ENCODE measurements at regions not wholly inside any gene's neighbourhood (a gene's known extent, or its start where the extent isn't known, plus 50 kb on each side); places are given as distances from the start of the nearest gene placed in this dataset.
"Not testable (repeated sequence)": the region's sequence is repeated elsewhere in the genome, so short reads cannot be mapped to it uniquely, and the experiment has no call there.

GRCh38 chr4:69344786-69345185 is 64.5 kb downstream of the UGT2B28 start:
- not testable (repeated sequence) for ATAC-seq, H3K4me3 Mint-ChIP-seq, H3K4me1 Mint-ChIP-seq, H3K27ac Mint-ChIP-seq, DNase-seq, H3K27me3 Mint-ChIP-seq, H3K9me3 Mint-ChIP-seq

- not testable (repeated sequence) for ATAC-seq, H3K4me3 Mint-ChIP-seq, H3K27me3 Mint-ChIP-seq, DNase-seq, H3K27ac Mint-ChIP-seq, H3K4me1 Mint-ChIP-seq, H3K9me3 Mint-ChIP-seq
Observed at GRCh38 chr4:69348746-69349145, 68.5 kb downstream of the UGT2B28 start.

GRCh38 chr4:69360271-69360670 is 80.0 kb downstream of the UGT2B28 start:
- Mint-ChIP-seq H3K27me3 (no peaks in the 10 kb centered on the region), H3K9me3 (peaks cover 0 to 9% of the 10 kb centered on the region in 2 donors), H3K27ac (no peak overlapping the region), H3K4me3 (no peak overlapping the region), H3K4me1 (no peaks in the 10 kb centered on the region)
- no peak for ATAC-seq
- DNase-seq: no peak

- not testable (repeated sequence) for ATAC-seq, H3K4me3 Mint-ChIP-seq, H3K9me3 Mint-ChIP-seq, DNase-seq, H3K27ac Mint-ChIP-seq, H3K4me1 Mint-ChIP-seq, H3K27me3 Mint-ChIP-seq
Observed at GRCh38 chr4:69360768-69361167, 80.5 kb downstream of the UGT2B28 start.

GRCh38 chr4:69362351-69362750 is 82.1 kb downstream of the UGT2B28 start:
- no peak for DNase-seq
- H3K9me3 Mint-ChIP-seq: peaks cover 4 to 9% of the 10 kb centered on the region in 2 donors
- H3K4me3 Mint-ChIP-seq: no peak overlapping the region
- no peak overlapping the region for H3K27ac Mint-ChIP-seq
- H3K27me3 Mint-ChIP-seq: no peaks in the 10 kb centered on the region
- H3K4me1 Mint-ChIP-seq: no peaks in the 10 kb centered on the region
- ATAC-seq: no peak

- not testable (repeated sequence) for ATAC-seq, H3K9me3 Mint-ChIP-seq, DNase-seq, H3K4me1 Mint-ChIP-seq, H3K27me3 Mint-ChIP-seq, H3K4me3 Mint-ChIP-seq, H3K27ac Mint-ChIP-seq
Observed at GRCh38 chr4:69367664-69368063, 87.4 kb downstream of the UGT2B28 start.

GRCh38 chr4:69376450-69376849 is 96.2 kb downstream of the UGT2B28 start:
- no peaks in the 10 kb centered on the region for H3K4me1 Mint-ChIP-seq
- no peak overlapping the region for H3K4me3 Mint-ChIP-seq

GRCh38 chr4:69377562-69377961 is 97.3 kb downstream of the UGT2B28 start:
- no peak for ATAC-seq
- H3K4me3 Mint-ChIP-seq: no peak overlapping the region
- no peaks in the 10 kb centered on the region for H3K4me1 Mint-ChIP-seq
- DNase-seq: no peak
- no peaks in the 10 kb centered on the region for H3K27me3 Mint-ChIP-seq
- H3K9me3 Mint-ChIP-seq: peaks cover 0 to 13% of the 10 kb centered on the region in 2 donors
- H3K27ac Mint-ChIP-seq: no peak overlapping the region

More at GRCh38 chr4:69376450-69376849, 96.2 kb downstream of the UGT2B28 start:
- ATAC-seq (no peak), DNase-seq (no peak)
- H3K27me3 Mint-ChIP-seq: no peaks in the 10 kb centered on the region
- peaks cover 0 to 7% of the 10 kb centered on the region in 2 donors for H3K9me3 Mint-ChIP-seq
- no peak overlapping the region for H3K27ac Mint-ChIP-seq

- Mint-ChIP-seq H3K4me3 (no peak overlapping the region), H3K27me3 (no peaks in the 10 kb centered on the region), H3K4me1 (no peaks in the 10 kb centered on the region), H3K9me3 (peaks cover 0 to 7% of the 10 kb centered on the region in 2 donors), H3K27ac (no peak overlapping the region)
- DNase-seq (no peak), ATAC-seq (no peak)
Observed at GRCh38 chr4:69383281-69383680, 103.0 kb downstream of the UGT2B28 start.

GRCh38 chr4:69389111-69389510 is 106.6 kb downstream of the UGT2B4 start:
- not testable (repeated sequence) for H3K4me1 Mint-ChIP-seq, H3K4me3 Mint-ChIP-seq, H3K27ac Mint-ChIP-seq, H3K27me3 Mint-ChIP-seq, H3K9me3 Mint-ChIP-seq, ATAC-seq, DNase-seq

- ATAC-seq (no peak), DNase-seq (no peak)
- H3K4me3 Mint-ChIP-seq: no peak overlapping the region
- H3K4me1 Mint-ChIP-seq: no peaks in the 10 kb centered on the region
- peak overlapping the region in 1 of 2 donors; percentile 25 for H3K27ac Mint-ChIP-seq
- H3K27me3 Mint-ChIP-seq: no peaks in the 10 kb centered on the region
- no peaks in the 10 kb centered on the region for H3K9me3 Mint-ChIP-seq
Observed at GRCh38 chr4:69408451-69408850, 87.3 kb downstream of the UGT2B4 start.

- H3K4me1 Mint-ChIP-seq, H3K27me3 Mint-ChIP-seq, H3K4me3 Mint-ChIP-seq, DNase-seq, ATAC-seq, H3K9me3 Mint-ChIP-seq, H3K27ac Mint-ChIP-seq: not testable (repeated sequence)
Observed at GRCh38 chr4:69411981-69412380, 83.7 kb downstream of the UGT2B4 start.

- H3K9me3 Mint-ChIP-seq, DNase-seq, ATAC-seq, H3K27ac Mint-ChIP-seq, H3K4me3 Mint-ChIP-seq, H3K4me1 Mint-ChIP-seq, H3K27me3 Mint-ChIP-seq: not testable (repeated sequence)
Observed at GRCh38 chr4:69424722-69425121, 71.0 kb downstream of the UGT2B4 start.
